HG02970 (cell line): ENCODE measurements at regions not wholly inside any gene's neighbourhood (a gene's known extent, or its start where the extent isn't known, plus 50 kb on each side); places are given as distances from the start of the nearest gene placed in this dataset.

Source experiments
- ATAC-seq: cut with Tn5 transposase; IDR thresholded peaks from one replicate; pipeline ENCODE4 v1.9.1; 2021; ENCODE audit warnings: mild to moderate bottlenecking, moderate library complexity, moderate number of reproducible peaks; ENCODE audit not compliant: unreplicated experiment, low FRiP score

DNA sequence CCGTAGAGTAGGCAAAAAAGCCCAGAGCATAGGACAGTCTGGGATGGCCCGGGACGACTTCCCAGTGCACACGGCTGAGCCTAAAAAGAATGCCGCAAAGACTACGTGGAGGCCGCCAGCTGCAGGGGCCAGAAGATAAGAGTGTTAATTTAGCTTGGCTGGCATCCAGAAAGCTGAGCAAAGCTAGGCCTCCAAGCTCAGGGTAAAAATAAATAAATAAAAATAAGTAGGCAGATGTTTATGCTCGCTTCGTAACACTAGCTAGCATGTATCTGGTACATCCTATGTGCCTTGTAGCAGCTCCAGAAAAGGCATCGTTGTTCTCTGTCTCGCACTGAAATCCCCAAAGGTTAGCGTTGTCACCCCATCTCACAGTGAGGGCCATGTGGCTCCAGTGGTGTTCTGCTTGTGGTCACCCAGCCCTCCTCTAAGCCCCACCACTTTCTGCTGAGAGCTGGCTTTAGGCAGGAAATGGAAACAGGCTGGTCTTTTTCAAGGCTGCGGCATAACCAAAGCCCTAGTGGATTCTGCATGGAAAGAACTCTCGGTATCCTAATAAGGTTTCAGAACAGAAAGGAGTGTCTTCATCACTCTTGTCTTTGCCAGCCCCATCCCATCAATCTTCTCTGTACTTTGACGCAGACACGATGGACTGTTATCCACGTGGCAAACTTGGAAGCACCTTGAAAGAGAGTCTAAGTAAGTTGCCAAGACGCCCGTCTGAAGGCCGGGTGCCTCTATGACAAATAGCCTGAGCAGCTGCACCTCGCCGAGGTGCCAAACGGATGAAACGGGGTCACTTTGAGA lies 58.1 kb upstream of the MEF2A start:
- no peak for ATAC-seq

DNA sequence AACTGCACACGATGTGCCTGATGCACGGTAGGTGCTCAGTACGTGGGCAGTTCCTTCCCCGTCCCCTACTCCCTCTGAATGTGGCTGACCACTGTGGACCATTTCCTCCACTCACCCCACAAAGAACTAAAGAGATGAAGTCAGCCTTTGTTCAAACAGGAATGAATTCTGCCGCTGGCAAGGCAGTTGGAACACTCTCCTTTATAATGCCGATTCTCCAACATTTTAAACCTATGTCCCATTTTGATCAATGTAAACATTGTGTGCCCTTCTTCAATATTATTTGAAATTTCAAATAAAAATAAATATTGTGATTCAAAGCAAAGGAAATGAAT lies 57.5 kb upstream of the MEF2A start:
- no peak for ATAC-seq

DNA sequence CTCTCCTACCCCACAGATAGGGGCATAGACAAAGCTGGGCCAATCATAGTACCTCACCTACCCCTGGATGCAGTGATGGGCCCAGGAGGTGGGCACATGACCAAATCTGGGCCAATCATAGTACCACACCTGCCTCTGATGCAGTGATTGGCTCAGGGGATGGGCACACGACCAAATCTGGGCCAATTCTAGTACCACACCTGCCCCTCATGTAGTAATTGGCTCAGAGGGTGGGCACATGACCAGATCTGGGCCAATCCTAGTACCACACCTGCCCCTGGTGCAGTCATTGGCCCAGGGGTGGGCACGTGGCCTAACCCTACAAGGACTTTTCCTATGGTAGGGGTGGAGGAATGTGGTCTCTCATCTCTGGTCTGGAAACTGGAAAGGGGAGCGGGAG lies 56.9 kb upstream of the MEF2A start:
- ATAC-seq: no peak

DNA sequence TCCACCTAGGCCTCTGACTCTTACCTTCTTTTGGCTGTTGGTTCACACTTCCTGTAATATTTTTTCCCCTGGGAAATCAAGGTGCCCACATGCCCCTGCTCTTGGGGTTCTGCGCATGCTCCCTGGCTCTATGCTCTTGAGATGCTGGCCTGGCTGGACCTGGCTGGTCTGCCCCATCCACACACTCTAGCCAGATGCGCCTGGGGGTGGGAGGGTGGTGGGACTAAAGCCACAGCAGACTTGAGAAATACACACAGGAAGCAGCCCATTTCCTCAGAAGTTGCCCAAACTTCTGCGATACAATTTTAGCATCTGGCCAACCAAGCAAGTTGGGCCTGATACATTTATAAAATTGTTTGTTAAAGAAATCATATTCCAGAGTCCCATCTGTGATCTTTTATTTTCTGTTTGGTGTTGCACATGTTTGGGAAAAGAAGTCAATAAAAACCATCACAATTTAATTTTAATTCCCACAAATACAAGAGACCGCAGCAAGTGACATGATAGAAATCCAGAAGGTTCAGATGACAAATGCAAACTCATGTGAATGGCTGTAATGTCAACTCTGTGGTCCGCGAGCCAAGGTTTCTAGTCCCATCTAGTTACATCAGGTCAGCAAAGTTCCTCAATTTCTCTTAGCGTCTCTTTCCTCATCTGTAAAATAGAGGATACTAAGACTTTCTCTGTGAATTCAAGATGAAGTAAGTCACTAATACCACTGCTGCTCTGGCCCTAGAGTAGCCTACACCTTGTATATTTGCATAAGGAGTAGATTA lies 55.9 kb upstream of the MEF2A start:
- no peak for ATAC-seq

DNA sequence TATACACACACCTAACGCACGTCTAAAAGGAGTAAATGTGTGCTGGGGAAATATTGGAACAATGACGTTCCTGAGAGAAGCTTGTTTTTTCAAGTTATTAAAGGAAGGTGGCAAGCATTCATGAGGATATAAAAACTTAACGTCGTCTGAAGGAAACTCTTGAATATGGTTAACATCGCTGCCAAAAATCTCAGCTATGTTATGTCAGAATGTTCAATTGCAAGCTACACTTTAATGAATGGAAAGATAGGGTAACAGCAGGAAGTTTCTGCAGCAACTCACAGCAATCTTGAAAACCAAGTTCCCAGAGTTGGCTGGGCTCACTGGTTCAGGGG lies 54.3 kb upstream of the MEF2A start:
- peak; percentile 3 for ATAC-seq

DNA sequence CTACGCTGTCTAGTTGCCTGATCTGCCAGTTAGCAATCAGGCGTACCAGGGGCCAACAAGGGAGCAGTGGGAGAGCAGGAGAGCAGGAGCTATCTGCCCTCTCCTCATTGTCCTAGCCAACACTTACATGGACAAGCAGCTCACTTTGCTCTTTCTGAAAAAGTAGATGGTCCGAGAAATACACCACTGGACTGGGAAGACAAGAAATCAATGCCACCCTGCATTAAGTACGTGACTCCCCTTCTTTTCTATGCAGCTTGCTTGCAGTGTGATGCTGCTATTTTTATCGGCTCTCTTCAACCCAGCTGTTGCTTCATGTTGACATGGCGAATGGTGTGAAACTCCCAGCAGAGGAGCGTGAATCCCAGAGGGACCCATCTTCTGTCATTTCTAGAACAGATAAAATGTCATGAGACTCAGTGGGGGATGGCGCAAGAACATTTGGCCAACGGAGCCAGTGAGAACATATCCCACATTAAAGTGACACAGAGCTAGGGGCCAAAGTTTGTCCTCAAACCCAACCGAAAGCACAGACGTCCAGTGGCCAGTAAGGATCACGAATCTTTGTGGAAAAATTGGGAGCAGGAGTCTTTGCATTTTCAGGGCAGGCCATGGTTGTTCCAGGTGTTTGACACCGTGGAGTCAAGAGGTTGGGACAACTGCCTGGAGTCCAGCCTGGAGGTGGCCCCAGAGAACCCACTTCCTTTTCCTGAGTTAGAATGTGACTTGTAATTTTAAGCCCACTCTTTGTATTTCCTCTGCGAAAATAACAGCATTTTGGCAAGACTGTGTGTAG lies 53.7 kb upstream of the MEF2A start:
- ATAC-seq: peak; percentile 62

DNA sequence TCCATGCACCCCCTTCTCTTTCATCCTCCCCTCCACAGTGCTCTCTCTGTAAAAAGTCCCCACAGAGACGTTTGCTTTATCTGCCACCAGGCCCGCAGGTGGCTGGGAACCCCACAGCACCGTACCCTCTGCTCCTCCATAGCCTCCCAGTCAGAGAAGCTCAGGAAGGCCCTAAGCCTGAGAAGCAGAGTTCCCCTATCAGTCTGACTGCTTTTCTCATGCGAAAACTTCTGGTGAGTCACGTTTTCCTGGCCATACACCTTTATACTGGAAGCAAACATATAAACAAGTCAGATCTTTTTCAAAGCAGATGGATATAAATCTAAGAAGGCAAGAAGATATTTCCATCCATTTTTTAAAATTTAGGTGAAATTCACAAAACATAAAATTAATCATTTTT lies 51.5 kb upstream of the MEF2A start:
- ATAC-seq: no peak
